Activated CD8-positive, alpha-beta T cell treated with anti-CD3 and anti-CD28 coated beads for 36 hours (primary cell): ENCODE measurements at regions not wholly inside any gene's neighbourhood (a gene's known extent, or its start where the extent isn't known, plus 50 kb on each side); places are given as distances from the start of the nearest gene placed in this dataset.

Source experiments
- ATAC-seq: fragments of 200-7000 bp; cut with Tn5 transposase; one replicate; pipeline ENCODE4 v1.10.0; 2021; ENCODE audit warnings: mild to moderate bottlenecking, moderate library complexity
- CTCF ChIA-PET: fragments of 350-600 bp; sonication (Branson Sonifier 250); formaldehyde crosslinking; loops from one replicate; lab custom pipeline; 2021; ENCODE audit warnings: antibody characterized with exemption; lab: Charles Lee
- POLR2A ChIA-PET: fragments of 350-600 bp; sonication (Branson Sonifier 250); formaldehyde crosslinking; loops from one replicate; lab custom pipeline; 2021; ENCODE audit warnings: antibody characterized with exemption; lab: Charles Lee
- DNase-seq: peaks from one replicate; pipeline ENCODE4 v3.0.0-alpha.2; 2020
- H3K27ac Mint-ChIP-seq: one replicate; pipeline ENCODE4 v1.8.0; 2021; ENCODE audit warnings: mild to moderate bottlenecking, mixed read lengths
- H3K27me3 Mint-ChIP-seq: one replicate; pipeline ENCODE4 v1.8.0; 2021; ENCODE audit warnings: mixed read lengths
- H3K36me3 Mint-ChIP-seq: one replicate; pipeline ENCODE4 v1.8.0; 2021; ENCODE audit warnings: low read depth, mixed read lengths
- H3K4me1 Mint-ChIP-seq: one replicate; pipeline ENCODE4 v1.8.0; 2021; ENCODE audit warnings: low read depth, mixed read lengths
- H3K4me3 Mint-ChIP-seq: one replicate; pipeline ENCODE4 v1.8.0; 2021; ENCODE audit warnings: mild to moderate bottlenecking, moderate library complexity, mixed read lengths
- H3K9me3 Mint-ChIP-seq: one replicate; pipeline ENCODE4 v1.8.0; 2021; ENCODE audit warnings: mixed read lengths
- intact Hi-C: fragments of 100-400 bp; cut with micrococcal nuclease; formaldehyde crosslinking; loops from one replicate; pipeline ENCODE4 v1.10.0; 2022
- TF ChIP-seq, protein P1 (sequence below): fragments of 200-600 bp; IDR thresholded peaks from one replicate; pipeline ENCODE4 v1.8.0; 2022; ENCODE audit warnings: antibody characterized with exemption, mild to moderate bottlenecking

DNA sequence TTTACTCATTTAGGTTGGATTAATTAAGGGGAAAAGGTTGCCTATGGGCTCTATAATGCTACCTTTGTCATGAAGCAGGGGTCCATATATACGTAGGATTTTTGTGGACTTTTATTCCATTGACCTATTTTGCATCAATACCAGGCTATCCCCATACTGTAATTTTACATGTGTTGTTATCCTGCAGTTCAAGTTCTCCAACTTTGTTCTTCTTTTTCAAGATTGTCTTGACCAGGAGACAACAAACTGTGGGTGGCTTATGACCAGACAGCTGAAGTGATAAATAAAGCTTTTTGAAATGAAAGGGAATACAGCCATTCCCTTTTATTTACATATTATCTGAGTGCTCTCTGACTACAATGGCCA, 345.7 kb downstream of the BARHL2 start:
- H3K4me3 Mint-ChIP-seq: no peak overlapping the region
- H3K27me3 Mint-ChIP-seq: peaks cover 4% of the 10 kb centered on the region
- CTCF ChIA-PET: no interaction called here
- POLR2A ChIA-PET: no interaction called here
- no peaks in the 10 kb centered on the region for H3K36me3 Mint-ChIP-seq
- intact Hi-C loops: no loop called here
- DNase-seq: no peak
- TF ChIP-seq, protein P1, sequence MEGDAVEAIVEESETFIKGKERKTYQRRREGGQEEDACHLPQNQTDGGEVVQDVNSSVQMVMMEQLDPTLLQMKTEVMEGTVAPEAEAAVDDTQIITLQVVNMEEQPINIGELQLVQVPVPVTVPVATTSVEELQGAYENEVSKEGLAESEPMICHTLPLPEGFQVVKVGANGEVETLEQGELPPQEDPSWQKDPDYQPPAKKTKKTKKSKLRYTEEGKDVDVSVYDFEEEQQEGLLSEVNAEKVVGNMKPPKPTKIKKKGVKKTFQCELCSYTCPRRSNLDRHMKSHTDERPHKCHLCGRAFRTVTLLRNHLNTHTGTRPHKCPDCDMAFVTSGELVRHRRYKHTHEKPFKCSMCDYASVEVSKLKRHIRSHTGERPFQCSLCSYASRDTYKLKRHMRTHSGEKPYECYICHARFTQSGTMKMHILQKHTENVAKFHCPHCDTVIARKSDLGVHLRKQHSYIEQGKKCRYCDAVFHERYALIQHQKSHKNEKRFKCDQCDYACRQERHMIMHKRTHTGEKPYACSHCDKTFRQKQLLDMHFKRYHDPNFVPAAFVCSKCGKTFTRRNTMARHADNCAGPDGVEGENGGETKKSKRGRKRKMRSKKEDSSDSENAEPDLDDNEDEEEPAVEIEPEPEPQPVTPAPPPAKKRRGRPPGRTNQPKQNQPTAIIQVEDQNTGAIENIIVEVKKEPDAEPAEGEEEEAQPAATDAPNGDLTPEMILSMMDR: no peak
- no peak for ATAC-seq
- H3K4me1 Mint-ChIP-seq: no peaks in the 10 kb centered on the region
- no peaks in the 10 kb centered on the region for H3K9me3 Mint-ChIP-seq
- H3K27ac Mint-ChIP-seq: no peak overlapping the region

- H3K9me3 Mint-ChIP-seq: no peaks in the 10 kb centered on the region
- CTCF ChIA-PET: no interaction called here
- no peaks in the 10 kb centered on the region for H3K27me3 Mint-ChIP-seq
- DNase-seq: no peak
- POLR2A ChIA-PET: no interaction called here
- TF ChIP-seq, protein P1: no peak
- H3K4me3 Mint-ChIP-seq: no peak overlapping the region
- no peak overlapping the region for H3K27ac Mint-ChIP-seq
- intact Hi-C loops: no loop called here
- H3K4me1 Mint-ChIP-seq: no peaks in the 10 kb centered on the region
- H3K36me3 Mint-ChIP-seq: no peaks in the 10 kb centered on the region
- ATAC-seq: no peak
Measured at GRCh38 chr1:90370686-90371447, 346.2 kb downstream of the BARHL2 start.

- Mint-ChIP-seq H3K4me3 (no peak overlapping the region), H3K4me1 (no peaks in the 10 kb centered on the region), H3K27ac (no peak overlapping the region), H3K9me3 (no peaks in the 10 kb centered on the region), H3K27me3 (no peaks in the 10 kb centered on the region), H3K36me3 (no peaks in the 10 kb centered on the region)
- CTCF ChIA-PET: no interaction called here
- intact Hi-C loops: no loop called here
- DNase-seq (no peak), ATAC-seq (no peak)
- TF ChIP-seq, protein P1: no peak
- POLR2A ChIA-PET: no interaction called here
Measured at GRCh38 chr1:90362163-90362562, 354.9 kb downstream of the BARHL2 start.

- DNase-seq: no peak
- Mint-ChIP-seq H3K4me3 (no peak overlapping the region), H3K27ac (no peak overlapping the region), H3K4me1 (no peaks in the 10 kb centered on the region), H3K27me3 (no peaks in the 10 kb centered on the region), H3K36me3 (no peaks in the 10 kb centered on the region), H3K9me3 (no peaks in the 10 kb centered on the region)
- no peak for ATAC-seq
- intact Hi-C loops: no loop called here
- TF ChIP-seq, protein P1: no peak
- POLR2A ChIA-PET: no interaction called here
- CTCF ChIA-PET: no interaction called here
Measured at GRCh38 chr1:90361026-90361425, 356.1 kb downstream of the BARHL2 start.

- ATAC-seq (no peak), DNase-seq (no peak)
- Mint-ChIP-seq H3K4me1 (no peaks in the 10 kb centered on the region), H3K9me3 (no peaks in the 10 kb centered on the region), H3K27me3 (no peaks in the 10 kb centered on the region), H3K36me3 (no peaks in the 10 kb centered on the region), H3K27ac (no peak overlapping the region), H3K4me3 (no peak overlapping the region)
- TF ChIP-seq, protein P1: no peak
- POLR2A ChIA-PET: no interaction called here
- CTCF ChIA-PET: no interaction called here
- intact Hi-C loops: no loop called here
Measured at GRCh38 chr1:90359994-90360393, 357.1 kb downstream of the BARHL2 start.
